ENCODE measurements at regions not wholly inside any gene's neighbourhood (a gene's known extent, or its start where the extent isn't known, plus 50 kb on each side); places are given as distances from the start of the nearest gene placed in this dataset.

DNA sequence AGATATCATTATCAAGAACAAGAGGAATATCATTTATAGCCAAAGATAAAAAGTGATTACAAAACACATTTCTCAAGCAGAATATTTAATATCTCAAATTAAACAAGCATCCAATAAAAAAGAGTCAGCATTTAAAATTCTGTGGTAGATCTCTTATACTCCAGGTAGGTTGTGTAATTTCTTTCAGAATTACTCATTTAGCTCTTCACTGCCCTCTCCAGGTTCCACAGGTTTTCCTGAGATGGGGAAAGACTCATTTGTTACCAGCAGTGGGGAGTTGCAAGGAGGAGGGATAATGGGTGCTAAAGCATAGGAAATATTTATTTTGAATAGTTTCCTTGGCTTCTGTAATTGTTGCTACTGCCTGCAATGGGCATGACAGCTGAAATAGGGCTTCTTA is 83.1 kb upstream of the RASGRP1 start:
- DNase-seq (ENCODE audit: low spot score), result no peak

DNA sequence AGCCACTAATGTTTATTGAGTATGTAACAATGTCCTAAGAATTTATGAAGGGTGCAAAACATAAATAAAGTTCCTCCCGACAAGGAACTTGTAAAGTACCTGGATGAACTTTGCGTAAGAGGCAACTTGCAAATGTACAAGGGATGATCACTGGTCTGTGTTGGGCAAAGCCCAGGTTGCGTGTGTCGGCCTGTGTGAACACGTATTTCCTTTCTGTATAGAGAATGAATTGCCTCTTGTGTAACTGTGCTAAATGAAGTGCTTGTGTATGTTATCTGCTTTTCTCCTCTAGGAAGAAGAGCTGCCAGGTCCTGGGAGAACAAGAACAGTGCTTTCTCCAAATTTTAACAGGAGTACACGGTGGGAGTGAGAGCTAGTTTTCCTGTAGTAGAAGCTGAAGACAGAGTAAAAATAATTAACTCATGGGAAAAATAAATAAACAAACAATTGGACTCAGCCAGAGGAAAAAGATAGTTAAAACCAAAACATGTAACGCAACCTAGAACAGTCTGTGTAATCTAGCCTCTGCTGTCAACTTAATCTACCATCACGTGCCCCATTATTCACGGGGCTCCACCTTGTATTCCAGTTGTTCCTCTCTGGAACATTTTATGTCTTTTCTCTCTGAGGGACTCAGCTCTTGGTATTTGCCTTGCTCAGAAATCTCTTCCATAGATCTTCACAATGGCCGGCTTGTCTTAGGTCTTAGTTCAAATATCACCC is 83.7 kb upstream of the RASGRP1 start:
- no peak for DNase-seq (ENCODE audit: low spot score)

DNA sequence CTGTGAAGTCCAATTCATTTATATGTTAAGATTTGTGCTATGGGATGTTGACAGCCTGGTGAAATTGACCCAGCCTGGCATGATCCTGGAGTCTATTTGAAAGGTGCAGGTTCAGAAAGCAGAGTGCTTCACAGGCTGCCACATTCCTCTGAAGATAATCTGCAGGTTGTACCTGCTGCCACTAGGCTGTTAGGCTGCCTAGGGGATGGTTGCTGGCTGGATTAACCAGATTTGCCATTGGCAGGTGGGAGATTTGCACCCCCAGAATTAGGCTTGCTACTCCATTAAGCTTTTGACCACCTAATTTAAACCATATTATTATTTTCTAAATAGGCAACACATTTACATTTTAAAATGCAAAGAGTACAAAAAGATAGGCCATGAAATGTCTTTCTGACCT is 85.8 kb upstream of the RASGRP1 start:
- DNase-seq (ENCODE audit: low spot score), result no peak

DNA sequence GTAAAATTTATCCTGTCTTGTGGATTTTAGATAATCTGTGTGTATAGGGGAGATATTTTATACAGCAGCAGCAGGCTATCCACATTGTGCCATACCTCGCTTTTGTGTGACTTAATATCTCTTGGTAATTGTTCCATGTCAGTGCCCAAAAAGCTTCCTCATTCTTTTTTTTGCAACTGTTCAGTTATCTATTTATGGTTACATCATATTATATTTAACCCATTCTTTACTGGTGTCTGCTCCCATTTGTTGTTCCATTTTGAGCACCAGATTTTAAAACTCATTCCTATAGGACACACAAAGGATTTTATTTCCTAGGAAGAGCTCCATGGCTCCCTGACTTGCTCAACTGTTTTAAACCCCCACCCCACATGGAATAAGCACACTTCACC is 86.3 kb upstream of the RASGRP1 start:
- no peak for DNase-seq (ENCODE audit: low spot score)

DNA sequence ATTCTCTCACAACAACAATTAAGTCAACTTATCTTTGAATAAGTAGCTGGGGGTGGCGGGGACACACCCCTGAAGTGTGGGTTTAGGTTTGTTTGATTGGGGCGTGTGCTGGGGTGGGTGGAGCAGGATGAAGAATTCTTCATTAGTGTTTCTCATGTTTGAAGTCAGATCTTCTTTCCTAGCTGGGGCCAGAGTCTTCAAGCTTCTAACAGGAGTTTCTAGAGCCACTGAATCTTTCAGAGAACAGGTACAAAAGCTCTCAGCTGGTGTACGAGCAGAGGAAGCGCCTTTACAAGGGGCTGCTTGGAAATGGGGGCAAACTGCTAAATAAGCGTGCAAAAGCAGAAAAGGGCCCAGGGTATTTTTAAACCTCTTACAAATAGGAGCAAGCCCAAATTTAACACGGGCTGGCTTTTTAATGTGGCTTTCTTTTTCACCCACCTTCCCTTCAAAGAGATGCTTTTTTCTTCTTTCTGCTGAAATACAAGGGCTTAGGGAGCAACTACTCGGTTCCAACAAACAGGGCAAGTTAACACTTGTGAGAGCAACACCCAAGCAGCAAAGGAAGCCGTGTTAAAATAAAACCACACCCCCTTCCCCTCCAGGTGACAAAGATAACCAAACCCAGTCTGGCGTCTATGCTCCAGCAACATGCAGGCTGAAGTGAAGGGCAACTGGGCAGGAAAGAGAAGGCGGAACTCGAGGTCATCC is 86.9 kb upstream of the RASGRP1 start:
- no peak for DNase-seq (ENCODE audit: low spot score)

DNA sequence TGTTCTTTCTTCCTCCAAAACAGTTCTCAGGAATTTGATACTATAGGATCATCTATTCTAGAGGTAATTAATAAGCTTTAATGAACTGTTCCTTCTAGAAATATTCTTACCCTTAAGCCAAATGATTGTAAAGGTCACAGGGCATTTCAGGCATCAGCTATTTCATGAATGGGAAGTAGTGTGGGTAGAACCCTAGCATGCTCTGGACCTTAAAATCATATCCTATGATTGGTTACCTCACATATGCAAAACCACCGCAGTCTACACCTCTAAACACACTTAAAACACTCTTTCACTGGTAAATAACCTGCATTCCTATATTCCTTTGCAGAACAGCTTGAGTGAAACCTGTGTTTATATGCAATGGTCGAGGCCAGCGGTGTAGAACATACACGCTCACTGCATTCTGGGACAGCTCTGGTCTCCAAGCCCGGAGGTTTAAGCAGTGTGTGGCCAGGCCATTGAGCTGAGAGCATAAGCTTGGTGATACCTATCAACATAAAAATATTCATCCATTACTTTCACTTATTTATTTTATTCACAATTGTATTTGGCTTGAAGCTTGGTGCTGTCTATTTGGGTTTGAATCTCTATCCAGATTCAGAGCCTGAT is 87.7 kb upstream of the RASGRP1 start:
- no peak for DNase-seq (ENCODE audit: low spot score)

DNA sequence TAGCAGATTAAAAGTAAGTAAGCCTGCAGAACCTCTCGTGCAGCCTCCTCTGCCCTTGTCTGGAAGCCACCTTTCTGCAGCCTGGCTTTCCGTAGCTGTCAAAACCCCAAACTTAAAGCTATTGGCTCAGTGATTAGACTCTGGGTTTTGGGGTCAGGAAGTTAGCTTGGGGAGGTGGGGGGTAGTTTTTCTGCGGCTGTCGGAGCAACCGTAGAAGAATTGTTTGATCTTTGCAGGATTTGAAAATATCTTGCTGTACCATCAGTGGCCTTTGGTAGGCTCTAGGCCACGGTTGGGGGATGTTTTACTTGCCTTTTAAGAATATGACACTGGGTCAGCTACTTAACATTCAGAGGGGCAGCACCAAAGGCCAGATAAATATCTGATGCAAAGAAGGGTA is 88.4 kb upstream of the RASGRP1 start:
- no peak for DNase-seq (ENCODE audit: low spot score)

DNA sequence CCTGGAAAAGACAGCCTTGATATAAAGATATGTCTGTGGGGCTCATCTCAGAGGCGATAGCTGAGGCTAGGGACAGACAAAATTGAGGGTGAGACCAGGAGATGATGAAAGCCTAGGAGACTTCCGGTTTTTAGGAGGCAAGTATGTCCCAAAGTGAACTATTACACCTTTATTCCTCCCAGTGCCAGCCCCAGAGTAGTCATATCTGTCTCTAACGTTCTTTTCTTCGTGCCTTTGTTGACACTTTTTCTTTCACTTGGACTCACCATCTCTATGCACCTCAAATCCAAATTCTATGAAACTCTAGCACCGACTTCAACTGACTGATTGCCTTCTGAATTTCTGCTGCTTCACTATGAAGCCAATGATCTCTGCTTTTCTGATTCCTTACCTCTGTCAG is 93.8 kb upstream of the RASGRP1 start:
- no peak for DNase-seq (ENCODE audit: low spot score)

DNA sequence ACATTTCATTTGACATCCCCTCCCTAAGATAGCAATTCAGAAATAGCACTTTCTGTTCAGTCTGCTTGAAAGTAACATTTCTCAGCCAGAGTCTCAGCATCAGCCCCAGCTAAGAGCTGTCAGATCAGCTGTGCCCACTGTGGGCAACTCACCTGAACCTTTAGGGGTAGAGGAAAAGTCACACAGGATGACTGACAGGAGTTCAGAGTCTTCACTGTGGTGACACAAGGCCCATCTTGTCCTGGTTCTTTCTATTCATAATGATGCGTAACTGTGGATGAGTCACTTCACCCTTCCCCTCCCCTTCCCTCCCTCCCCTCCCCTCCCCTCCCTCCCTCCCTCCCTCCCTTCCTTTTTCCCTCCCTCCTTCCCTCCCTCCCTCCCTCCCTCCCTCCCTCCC is 96.1 kb upstream of the RASGRP1 start:
- DNase-seq (ENCODE audit: low spot score), result no peak

DNA sequence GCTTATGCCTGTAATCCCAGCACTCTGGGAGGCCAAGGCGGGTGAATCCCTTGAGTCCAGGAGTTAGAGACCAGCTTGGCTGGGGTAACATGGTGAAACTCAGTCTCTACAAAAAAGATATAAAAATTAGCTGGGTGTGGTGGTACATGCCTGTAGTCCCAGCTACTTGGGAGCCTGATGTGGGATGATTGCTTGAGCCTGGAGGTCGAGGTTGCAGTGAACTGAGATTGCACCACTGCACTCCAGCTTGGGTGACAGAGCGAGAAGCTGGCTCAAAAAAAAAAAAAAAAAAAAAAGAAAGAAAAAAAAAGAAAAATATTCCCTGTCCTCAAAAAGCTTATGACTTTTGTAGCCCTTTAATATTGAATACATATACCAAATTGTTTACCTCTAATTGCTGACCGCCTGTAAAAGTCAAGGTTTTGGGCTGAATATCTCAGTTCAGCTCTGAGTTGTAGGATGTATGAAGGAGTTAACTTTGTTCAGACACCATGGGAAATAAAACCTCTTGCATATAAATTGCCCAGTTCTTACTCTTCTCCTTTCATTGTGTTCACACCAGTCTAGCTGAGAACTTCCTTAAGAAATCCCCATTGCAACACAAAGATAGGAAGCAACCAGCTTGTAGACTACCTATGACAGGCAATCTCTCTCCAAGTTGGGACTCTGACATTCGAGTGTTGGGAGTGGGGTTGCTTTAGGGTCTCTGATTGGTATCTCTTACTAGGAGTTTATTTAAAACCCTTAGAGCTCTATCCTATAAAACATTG is 97.6 kb upstream of the RASGRP1 start:
- DNase-seq (ENCODE audit: low spot score), result no peak

DNA sequence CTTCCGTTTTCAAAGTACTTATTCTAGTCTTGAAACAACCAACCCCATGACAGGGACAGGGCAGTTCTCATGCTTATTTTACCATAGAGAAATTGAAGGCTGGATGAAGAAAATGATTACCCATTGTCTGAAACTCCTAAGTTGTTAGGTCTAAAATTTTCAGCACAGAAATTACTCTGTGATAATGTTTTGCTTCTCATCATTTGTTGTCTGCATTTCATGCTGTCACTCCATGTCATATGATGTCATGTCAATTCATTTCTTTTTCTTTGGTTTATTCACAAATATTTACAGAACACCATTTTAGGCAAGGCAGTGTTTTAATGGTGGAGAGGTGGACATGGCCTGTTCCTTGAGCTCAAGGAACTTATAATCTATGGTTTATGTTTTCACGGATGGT is 98.2 kb upstream of the RASGRP1 start:
- no peak for DNase-seq (ENCODE audit: low spot score)

DNA sequence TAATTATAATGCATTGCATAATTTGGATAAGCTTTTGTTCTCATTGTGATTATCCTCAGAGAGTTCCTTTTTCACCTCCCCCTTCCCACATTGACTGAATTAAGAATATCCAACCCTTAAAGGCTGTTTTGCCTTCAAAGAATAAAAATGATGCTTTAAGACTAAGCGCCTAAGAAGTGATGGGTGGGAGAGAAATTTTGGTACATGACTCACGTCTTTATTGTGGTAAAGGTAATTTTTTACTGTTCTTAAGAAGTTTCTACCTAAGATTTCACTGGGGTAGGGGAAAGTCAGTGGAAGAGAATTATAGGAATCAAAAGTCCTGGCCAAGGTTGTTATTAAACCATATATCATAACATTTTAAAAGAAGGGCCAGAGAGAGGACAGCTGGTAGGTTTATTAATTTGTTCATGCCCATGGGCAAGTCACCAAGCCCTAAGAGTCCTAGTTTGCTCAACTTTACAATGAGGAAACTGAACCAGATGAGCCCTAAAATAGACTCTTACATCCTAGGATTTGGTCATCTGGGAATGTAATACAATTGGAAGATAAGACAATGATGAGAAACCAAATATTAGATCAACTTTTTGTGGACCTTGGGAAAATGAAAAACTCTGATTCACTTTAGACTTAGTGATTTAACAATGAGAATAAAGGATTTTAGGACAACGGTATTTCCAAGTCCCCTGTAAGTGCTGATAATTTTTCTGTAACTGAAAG is 101.1 kb upstream of the RASGRP1 start:
- DNase-seq (ENCODE audit: low spot score), result no peak

DNA sequence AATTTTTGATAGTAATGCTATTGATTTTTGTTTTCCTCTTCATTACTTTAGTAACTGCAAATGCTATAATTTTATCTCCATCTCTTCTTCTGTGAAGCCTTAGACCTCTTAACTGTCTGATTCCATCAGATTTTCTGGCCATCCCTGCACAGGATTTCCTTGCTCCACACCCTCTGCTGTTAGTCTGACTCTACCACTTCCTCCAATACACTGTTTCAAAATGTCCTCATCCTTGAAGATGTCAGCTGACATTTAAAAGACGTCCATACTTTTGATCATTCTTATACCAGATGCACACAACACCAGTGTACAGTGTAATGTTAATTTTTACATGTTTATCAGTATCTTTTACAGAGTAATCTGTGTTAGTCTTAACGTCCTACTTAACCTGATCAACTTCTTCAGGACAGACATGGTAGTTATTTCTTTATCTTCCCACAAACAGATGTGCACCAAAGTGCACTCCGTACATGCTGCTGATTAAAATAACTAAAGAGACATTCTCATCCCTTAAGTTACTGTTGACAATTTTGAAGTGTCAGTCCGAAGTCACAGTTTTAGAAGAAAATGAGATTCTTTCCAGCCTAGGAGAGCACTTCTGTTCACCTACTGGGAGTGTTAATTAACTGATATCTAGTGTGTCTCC is 102.4 kb upstream of the RASGRP1 start:
- DNase-seq (ENCODE audit: low spot score), result no peak

DNA sequence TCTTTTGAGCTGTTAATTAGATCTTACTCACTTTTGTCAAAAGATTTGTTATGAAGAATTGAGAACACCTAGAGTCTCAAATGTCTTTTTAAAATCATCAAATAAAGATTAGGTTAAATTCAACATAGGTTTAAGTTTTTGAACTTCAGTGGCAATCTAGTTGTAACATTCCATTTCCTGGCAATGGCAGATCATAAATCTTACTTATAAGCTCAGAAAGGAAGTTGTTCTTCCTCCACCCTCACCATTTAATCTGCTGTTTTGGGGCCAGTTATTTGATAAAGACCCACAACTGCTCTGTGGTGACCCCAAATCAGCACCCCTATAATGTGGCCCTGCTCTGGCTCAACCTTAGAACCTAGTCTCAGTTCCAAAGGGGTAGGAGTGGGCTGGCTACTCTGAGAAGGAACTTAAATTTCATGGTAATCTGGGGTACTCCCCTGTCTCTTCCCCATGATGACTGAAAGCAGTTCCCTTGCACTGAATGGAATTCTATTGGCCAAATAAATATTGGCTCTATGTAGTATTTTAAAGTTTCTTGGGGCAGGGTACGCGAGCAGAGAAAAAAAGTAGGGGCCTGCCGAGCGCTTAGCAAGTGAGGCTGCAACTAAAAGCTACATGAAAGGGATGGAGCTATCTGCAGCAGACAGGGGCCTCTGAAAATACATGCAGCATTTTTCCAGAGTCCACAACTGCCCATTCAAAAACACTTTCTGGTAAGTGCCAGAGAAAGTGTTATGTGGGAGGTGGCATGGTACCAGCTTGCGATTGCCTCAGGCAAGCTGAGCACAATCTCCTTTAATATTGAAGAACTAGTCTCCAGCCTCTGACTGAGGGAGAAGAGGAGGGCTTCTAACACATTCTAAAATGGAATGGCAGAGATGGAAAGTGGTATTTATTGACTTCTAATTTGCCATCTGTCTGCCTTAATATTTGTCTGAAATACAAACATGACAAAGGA is 103.6 kb upstream of the RASGRP1 start:
- DNase-seq (ENCODE audit: low spot score), result no peak

DNA sequence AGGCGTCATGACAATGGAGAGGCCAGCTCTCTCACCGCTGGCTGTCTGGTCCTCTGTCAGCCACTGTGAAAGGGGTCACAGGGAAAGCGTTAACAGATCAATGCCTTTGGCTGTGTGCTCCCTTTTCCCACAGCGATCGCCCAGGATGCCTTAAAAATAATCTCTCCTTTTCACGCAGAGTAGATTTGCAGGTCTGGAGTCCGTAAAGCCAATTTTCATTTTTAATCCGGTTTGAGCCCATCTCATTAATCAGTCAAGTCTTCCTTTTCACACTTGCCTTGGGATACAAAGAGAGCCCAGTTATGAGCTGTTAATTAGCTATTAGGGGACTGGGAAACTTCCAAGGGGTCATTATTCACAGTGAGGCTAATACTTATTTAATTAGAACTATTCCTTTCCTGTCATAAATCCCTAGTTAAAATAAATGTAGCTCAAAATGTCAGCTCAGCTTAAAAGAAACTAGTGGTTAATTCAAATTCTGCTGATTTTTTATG is 104.3 kb upstream of the RASGRP1 start:
- DNase-seq (ENCODE audit: low spot score), result no peak

DNA sequence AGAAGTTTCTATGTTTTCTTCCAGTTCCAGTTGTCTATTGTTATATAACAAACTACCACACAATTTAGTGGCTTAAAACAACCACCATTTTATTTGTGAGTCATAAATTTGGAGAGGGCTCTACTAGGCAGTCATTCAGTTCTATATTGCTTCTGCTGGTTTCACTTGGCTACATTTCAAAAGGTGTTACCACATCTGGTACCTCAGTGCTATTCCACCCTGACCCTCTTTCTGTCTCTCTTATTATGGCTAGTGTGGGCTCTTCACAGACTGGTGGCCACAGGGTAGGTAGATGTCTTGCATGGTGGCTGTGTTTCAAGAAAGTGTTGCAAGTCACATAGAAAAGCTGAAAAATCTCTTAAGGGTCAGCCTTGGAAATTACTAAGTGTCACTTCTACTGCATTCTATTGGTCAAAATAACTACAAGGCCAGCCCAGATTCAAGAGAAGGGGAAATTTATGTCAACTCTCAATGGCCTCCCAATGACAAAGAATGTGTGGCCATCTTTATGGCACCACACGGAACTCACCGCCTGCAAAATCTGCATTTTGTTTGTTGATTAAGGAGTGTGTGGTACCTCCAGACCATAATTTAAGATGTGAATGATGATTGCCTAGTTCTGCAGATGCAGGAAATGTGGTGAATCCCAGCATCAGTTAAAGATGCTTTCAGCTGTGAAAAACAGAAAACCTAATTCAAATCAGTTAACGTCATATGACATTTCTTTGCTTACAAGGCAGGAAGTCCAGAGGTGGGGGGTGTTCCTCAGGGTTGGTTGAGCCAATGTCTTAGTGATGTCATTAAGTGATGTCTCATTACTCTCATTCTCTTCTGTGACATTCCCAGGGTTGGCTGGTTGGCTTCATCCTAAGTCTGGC is 105.8 kb upstream of the RASGRP1 start:
- no peak for DNase-seq (ENCODE audit: low spot score)

DNA sequence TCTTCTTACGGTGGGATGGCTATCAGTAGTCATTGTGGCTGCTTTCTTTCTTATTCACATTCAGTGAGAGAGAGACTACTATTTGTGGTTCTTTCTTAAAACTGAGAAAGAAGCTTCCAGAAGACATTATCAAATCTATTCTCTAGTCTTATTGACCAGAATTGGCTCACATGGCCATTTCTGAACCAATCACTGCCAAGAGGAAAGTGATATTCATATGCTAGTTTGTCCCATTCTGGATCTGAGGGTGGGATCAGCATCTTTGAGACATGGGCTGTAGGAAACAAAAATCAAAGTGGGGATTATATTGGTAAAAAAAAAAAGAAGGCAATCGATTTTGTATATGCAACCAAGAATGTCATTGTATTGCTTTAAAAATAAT is 106.4 kb upstream of the RASGRP1 start:
- DNase-seq (ENCODE audit: low spot score), result no peak

DNA sequence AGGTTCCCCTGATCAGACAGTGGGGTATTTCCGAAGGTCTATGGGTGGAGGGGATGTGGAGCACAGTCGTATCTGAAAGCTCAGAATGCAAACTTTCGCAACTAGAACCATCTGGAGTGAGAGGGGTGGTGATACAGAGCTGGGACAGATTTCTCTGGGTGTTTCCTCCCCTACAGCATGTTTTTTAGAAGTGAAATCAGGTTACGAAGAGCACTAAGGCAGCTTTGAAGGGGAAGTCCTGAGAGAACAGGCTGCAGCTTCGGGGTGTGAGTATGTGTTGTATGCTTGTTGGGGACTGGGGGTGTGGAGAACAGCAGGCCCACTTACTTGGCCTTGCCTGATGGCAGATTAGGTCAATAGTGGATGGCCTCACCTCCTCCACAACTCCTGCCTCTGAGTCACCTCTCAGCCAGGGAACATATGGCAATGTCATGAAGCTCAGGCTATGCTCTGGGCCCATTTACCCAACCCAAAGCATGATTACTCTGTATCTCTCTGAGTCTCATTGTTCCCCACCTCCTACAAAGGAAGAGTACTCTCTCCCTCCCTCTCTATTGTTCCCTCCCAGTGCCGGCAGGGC is 107.2 kb upstream of the RASGRP1 start:
- DNase-seq (ENCODE audit: low spot score), result peak; percentile 48

DNA sequence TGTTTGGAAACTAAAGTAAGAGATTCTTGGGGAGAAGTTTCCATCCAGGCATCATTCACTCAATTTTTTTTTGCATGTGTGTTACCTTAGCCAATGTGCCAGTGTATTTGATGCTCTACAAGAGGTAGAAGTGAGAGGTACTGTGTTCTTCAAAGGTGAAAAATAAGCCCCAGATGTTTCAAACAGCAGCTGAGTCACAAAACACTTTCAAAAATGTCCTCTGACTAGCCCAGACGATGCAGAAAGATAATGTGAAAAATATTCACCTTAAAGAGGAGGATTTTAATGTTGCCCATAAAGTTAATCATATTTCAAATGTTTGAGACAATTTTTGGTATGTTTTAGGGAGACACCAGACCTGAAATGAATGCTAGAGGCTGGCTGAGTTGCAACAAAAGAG is 107.7 kb upstream of the RASGRP1 start:
- no peak for DNase-seq (ENCODE audit: low spot score)

All from pons (tissue), 1 donor.